CD4-positive, alpha-beta T cell treated with Interferon alpha-2 for 1 hour (primary cell): ENCODE measurements at regions not wholly inside any gene's neighbourhood (a gene's known extent, or its start where the extent isn't known, plus 50 kb on each side); places are given as distances from the start of the nearest gene placed in this dataset.

ENCODE experiments used
- DNase-seq, 2 donors: peaks; one replicate each; pipeline ENCODE4 v3.0.0-alpha.2; 2020 to 2022

- DNase-seq = no peak
Observed at GRCh38 chr18:47593744-47594472, 336.6 kb downstream of the SMAD2 start.

DNA sequence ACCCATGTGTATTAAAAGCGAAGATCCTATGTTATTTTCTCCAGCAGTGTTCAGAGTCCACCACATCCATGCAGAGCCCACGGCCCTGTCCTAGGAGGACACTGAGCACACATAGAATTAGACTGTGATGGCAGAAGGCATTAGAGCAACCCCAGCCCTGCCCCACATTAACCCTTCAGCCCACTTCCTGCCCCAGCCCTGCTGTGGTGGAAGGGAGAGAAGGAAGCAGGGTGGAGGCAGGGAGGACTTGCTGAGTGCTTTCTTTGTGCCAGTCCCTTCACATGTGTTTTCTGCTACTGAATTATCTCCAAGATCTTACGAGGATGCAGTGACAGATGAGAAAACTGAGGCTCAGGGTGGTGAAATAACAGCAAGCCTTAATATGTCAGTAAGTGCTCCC lies 339.0 kb downstream of the SMAD2 start:
- DNase-seq = no peak

- DNase-seq = no peak
Observed at GRCh38 chr18:47587587-47587986, 336.1 kb upstream of the SKOR2 start.

DNA sequence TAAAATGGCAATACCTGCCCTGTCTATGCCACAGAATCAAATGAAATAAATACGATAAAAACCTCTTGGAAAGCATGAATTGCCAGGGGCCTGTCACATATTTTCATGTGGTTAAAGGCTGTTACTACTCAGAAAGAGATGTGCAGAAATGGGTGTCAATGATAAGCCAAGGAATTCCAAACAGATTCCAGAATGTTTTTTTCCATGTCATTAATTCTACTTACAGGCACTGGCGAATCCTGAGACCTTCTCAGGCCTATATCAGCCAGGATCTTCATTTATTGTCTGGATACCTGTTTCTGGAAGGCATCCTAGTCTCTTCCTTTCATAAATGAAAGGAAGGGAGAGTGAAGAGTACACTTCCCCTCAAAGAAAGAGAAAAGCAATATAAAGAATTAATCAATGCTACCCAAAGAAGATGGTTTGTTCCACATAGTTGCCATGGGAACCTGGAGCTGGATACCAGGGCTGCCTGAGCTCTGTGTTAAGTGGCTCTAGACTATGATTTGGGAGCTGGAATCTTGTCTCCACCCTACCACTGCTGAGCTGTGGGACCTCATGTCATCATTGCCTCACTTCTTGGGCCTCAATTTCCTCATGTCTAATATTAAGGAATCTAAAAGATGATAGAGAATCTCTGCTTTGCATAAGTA lies 335.1 kb upstream of the SKOR2 start:
- no peak for DNase-seq

DNA sequence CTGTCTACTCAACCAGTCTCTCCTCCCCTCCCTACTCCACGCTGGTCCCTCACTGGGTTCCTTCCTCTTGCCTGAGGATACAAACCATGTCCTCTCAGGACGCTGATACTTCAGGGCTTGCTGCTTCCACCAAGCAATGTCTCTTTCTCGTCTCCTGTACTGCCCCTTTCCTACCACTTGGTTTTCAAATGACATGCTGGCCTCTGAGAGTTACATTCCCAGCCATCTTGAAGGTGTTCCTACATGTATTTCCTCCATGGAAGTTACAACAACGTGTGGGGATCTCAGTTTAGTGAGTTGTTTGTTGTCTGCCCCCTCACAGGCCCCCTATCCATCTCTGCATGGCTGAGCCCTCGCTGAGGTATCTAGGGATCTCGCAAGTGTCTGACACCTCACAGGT lies 334.5 kb upstream of the SKOR2 start:
- no peak for DNase-seq

DNA sequence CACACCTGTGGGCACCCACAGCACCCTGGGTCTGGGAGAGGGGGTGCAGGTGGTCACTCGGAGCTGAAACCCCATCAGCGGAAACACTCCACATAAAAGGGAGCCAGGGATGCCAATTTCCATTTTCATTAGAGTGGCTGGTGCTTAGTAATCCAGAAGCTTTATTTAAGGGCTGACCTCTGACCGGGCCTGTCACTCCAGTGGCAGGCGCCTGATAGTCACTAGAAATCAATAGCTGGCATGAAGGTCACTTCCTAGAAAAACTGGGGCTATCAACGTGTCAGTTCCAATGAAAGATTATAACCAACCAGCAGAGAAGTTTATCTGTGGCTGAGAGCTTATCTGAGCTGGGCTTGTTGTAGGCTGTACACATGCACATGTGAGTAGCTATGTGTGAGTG lies 333.7 kb upstream of the SKOR2 start:
- DNase-seq = no peak

DNA sequence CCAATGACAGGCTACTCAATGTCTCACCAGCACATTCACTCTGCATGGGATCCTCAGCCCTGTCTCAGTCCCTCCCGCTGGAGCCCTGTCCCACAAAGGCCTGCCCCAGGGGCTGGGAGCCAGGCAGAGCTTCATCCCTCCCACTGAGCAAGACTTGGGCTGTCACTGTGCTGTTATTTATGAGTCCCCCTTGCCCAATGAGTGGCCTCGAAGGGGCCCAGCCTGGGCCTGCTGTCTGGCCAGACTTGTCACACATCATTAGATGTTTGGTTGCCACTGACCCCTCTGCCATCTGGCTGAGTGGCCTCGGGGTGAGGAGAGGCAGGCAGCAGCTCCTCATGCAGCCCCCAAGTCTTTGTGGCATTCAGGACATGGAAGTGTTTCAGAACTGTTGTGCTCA lies 330.6 kb upstream of the SKOR2 start:
- DNase-seq = no peak

DNA sequence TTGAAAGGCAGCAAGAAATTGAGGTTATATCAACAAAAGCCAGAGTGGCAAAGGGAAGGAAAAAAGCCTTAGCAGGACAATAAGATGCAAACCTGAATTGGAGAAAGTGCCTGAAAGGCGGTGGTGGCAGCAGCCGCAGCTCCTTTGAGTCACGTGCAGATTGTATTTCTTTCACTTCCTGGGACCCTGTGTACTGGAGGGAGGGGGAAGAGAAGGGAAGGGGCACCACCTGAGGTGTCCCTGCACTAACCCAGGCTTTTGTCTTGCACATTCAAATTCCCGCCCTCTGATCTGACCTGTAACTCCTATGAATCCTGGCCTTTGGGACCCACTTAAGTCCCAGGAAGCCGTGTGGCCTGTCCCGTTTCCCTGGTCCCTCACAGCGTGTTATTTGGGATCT lies 326.1 kb upstream of the SKOR2 start:
- no peak for DNase-seq

- DNase-seq = no peak
Observed at GRCh38 chr18:47574966-47575365, 323.5 kb upstream of the SKOR2 start.

GRCh38 chr18:47571957-47572356 lies 320.5 kb upstream of the SKOR2 start:
- DNase-seq = no peak

DNA sequence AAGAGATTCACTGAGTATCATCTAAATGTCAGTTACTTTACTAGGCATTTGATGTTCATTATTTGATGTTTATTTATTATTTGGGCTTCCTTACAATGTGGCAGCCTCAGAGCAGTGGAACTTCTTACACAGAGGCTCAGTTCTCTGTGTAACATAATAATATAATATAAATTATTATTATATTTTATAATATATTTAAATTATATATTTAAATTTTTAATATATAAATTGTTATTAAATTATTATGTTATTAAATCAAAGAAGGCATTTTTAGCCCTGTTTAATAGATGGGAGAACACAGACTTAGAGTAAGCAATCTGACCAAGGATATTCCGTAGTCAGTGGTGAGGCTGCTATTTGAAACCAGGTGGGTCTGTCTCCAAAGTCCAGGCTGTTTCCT lies 315.3 kb upstream of the SKOR2 start:
- DNase-seq = no peak

- no peak for DNase-seq
Observed at GRCh38 chr18:47560723-47561715, 309.6 kb upstream of the SKOR2 start.

DNA sequence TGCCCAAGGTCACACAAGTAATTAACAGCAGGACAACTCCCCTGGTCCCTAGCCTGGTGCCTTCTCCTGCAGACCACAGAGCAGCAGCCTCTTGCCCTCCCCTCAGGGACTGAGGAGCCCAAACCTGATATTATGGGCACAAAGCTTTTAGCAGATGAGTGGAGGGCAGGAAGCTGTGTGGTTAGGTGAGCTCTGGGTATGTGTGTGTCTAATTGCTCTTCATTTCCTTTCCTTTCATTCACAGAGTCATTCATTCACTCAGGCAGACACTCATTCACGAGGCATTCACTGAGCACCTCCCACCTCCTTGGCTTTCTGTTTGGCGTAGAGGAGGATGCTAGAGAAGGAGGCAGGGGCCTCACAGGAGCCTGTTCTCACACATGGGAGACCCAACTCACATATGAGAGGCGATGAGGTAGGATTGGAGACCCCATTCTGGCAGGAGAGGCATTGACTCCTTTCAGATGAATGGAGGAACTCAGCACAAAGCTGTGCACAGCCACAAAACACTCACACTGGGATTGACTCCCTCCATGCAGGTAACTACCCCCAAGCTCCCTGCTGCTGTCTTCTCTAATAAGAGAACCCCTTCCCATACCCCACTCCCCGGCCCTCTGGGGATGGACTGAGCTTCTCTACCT lies 306.8 kb upstream of the SKOR2 start:
- no peak for DNase-seq

DNA sequence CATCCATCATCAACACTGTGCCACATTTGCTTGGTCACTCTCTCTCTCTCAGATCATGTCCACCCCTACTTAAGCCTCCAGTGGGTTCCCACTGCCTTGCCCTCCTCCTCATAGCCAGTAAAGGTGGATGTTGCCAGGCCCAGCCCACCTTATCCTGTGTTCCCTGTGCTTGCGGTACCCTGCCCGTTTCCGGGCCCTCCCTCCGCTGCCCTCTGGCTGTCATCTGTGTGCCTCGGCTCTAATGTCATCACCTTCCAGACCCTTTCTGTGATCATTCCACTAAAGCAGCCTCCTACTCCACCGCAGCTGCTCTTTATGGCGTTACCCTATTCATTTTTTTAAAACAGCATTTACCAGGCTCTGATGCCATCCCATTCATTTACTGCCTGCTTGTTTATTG lies 305.7 kb upstream of the SKOR2 start:
- DNase-seq = no peak

DNA sequence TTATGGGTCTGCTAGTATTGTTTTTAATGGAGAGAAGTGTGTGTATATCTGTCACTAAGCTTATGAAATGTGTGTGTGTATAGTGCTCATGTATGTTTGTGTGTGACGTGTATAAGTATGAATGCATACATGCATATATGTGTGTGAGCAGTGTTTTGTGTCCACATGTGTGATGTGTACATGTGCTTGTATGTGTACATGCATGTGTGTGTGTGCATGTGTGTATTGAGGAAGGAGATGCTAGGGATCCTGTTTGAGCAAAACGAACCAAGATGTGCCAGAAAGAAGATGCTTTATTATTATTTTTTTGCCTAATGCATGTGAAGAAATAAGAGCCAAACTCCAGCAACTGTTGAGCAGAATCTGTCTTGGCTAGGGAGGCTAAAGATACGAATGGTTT lies 301.3 kb upstream of the SKOR2 start:
- no peak for DNase-seq

- DNase-seq = no peak
Observed at GRCh38 chr18:47550611-47551010, 299.2 kb upstream of the SKOR2 start.

GRCh38 chr18:47549021-47549540 lies 297.6 kb upstream of the SKOR2 start:
- DNase-seq = no peak

- DNase-seq = no peak
Observed at GRCh38 chr18:47547539-47548202, 296.2 kb upstream of the SKOR2 start.

DNA sequence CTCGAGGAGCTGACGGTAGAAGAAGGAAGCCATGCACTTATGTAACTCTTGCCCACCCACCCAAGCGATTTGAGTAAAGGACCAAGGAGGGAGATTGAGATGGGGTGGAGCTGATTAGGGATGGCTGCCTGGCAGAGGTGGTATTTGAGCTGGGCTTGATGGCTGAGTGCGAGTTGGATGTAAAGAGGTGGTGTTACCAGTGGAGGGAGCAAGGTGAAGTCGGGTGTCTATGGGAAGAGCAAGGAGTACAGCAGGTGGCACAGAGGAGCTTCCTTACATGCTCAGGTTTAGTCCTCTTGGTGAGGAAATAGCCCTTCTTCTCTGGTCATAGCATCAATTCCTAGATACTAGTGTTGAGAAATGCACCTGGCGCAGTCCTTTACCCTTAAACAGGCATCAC lies 294.2 kb upstream of the SKOR2 start:
- DNase-seq = no peak

DNA sequence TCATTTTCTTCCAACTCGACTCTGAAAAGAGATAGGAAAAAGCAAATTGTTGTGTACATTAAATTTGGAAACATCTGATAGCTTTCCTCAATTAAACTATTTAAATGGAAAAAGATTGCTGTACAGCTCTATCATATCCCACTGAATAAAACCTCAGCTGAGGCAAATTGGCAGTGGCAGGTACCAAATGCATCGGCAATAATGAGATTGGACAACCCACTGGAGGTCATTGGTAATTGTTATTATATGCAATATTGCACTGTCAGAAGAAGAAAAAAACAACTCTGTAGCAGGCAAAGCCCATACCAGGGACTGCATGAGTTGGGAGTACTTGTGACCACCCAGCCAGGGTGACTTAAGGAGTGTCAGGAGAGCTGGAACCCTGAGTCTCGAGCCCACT lies 291.6 kb upstream of the SKOR2 start:
- DNase-seq = no peak

DNA sequence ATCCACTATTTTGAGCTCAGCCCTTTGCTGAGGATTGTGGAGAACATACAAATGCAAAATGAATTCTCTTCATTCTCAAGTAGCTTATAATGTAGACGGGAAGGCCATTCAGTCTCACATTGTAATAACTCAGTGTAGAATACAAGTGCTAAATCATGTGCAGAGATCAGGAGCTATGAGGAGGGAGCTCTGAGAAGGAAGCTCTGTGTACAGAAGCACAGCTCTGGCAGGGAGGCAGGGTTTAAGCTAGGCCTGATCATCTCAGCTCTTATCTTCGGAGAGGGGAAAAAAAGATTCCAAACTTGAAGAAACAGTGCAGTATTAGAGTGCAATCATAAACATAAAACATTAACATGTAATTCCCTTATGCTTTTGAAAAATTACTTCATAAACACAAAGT lies 291.1 kb upstream of the SKOR2 start:
- DNase-seq = no peak

- DNase-seq = no peak
Observed at GRCh38 chr18:47531717-47532116, 280.3 kb upstream of the SKOR2 start.
